PC-3 (cell line): ENCODE measurements at regions not wholly inside any gene's neighbourhood (a gene's known extent, or its start where the extent isn't known, plus 50 kb on each side); places are given as distances from the start of the nearest gene placed in this dataset.

Source experiments
- EZH2 ChIP-seq: fragments of 300-600 bp; sonication (generic); IDR thresholded peaks from one replicate; pipeline ENCODE4 v1.6.1; 2017; ENCODE audit warnings: antibody characterized with exemption, mild to moderate bottlenecking, low read length; ENCODE audit not compliant: unreplicated experiment
- EZH2phosphoT487 ChIP-seq: fragments of 300-600 bp; sonication (generic); IDR thresholded peaks from 2 replicates; pipeline ENCODE4 v1.6.1; 2018; ENCODE audit warnings: mild to moderate bottlenecking, antibody characterized with exemption, low read length, borderline replicate concordance
- TF ChIP-seq, protein P1 (sequence below): fragments of 300-600 bp; sonication (generic); conservative IDR thresholded peaks from 2 replicates; pipeline ENCODE4 v1.5.1; 2017; ENCODE audit warnings: antibody characterized with exemption, low read depth, mild to moderate bottlenecking, low read length

DNA sequence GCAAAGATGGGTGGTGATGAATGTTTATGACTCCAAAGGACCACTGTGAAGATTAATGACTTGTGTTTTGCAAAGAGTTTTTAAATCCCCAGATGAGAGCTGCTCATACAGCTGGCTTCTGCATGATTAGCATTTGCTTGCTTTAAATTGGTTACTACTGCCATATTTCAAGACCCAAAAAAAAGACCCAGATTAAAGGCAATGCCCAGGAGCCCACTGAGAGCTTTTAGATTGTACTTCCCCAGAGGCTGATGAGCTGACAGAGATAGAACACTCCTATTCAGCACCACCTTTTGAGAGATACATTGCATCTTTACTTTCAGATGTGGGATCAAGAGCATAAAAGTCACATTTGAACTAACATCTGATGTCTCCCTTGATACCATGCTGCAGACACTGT is 142.0 kb downstream of the HNRNPD start:
- TF ChIP-seq, protein P1, sequence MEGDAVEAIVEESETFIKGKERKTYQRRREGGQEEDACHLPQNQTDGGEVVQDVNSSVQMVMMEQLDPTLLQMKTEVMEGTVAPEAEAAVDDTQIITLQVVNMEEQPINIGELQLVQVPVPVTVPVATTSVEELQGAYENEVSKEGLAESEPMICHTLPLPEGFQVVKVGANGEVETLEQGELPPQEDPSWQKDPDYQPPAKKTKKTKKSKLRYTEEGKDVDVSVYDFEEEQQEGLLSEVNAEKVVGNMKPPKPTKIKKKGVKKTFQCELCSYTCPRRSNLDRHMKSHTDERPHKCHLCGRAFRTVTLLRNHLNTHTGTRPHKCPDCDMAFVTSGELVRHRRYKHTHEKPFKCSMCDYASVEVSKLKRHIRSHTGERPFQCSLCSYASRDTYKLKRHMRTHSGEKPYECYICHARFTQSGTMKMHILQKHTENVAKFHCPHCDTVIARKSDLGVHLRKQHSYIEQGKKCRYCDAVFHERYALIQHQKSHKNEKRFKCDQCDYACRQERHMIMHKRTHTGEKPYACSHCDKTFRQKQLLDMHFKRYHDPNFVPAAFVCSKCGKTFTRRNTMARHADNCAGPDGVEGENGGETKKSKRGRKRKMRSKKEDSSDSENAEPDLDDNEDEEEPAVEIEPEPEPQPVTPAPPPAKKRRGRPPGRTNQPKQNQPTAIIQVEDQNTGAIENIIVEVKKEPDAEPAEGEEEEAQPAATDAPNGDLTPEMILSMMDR = no peak
- TF ChIP-seq EZH2phosphoT487 (no peak), EZH2 (no peak)
